SK-N-SH treated with all-trans-retinoic acid at 6 μM for 48 hours (cell line): ENCODE measurements at regions not wholly inside any gene's neighbourhood (a gene's known extent, or its start where the extent isn't known, plus 50 kb on each side); places are given as distances from the start of the nearest gene placed in this dataset.
A peak's percentile ranks its signal among the peaks of the same experiment; 100 is the strongest.

Experiments used
- ATAC-seq: fragments of 200-7000 bp; cut with Tn5 transposase; 3 replicates; pipeline ENCODE4 v1.9.1; 2020; ENCODE audit warnings: mild to moderate bottlenecking, moderate library complexity
- ARNTL ChIP-seq: fragments of 450-650 bp; formaldehyde crosslinking; IDR thresholded peaks from 2 replicates; pipeline ENCODE4 v1.5.0; 2020; ENCODE audit warnings: low read depth, mild to moderate bottlenecking, moderate library complexity, borderline replicate concordance
- CREB5 ChIP-seq: fragments of 250-450 bp; sonication (Bioruptor Pico); IDR thresholded peaks from 2 replicates; pipeline ENCODE4 v1.5.1; 2020; ENCODE audit warnings: low read depth, mild to moderate bottlenecking, moderate library complexity
- CSDC2 ChIP-seq: fragments of 250-450 bp; sonication (Bioruptor Pico); IDR thresholded peaks from 2 replicates; pipeline ENCODE4 v1.5.0; 2020; ENCODE audit warnings: mild to moderate bottlenecking, moderate library complexity
- ESRRG ChIP-seq: fragments of 250-450 bp; sonication (Bioruptor Pico); IDR thresholded peaks from 2 replicates; pipeline ENCODE4 v1.6.1; 2021; ENCODE audit warnings: mild to moderate bottlenecking
- GLIS3 ChIP-seq: fragments of 250-450 bp; sonication (Bioruptor Pico); IDR thresholded peaks from 2 replicates; pipeline ENCODE4 v1.5.0; 2020; ENCODE audit warnings: mild to moderate bottlenecking, moderate library complexity
- ISL1 ChIP-seq: fragments of 250-450 bp; sonication (Bioruptor Pico); IDR thresholded peaks from 2 replicates; pipeline ENCODE4 v2.1.2; 2022; ENCODE audit warnings: mild to moderate bottlenecking, moderate library complexity
- OSR1 ChIP-seq: fragments of 250-450 bp; sonication (Bioruptor Pico); IDR thresholded peaks from 2 replicates; pipeline ENCODE4 v1.8.0; 2022; ENCODE audit warnings: moderate library complexity, mild to moderate bottlenecking, inconsistent platforms
- PATZ1 ChIP-seq: fragments of 250-450 bp; sonication (Bioruptor Pico); IDR thresholded peaks from 2 replicates; pipeline ENCODE4 v1.8.0; 2020; ENCODE audit warnings: mild to moderate bottlenecking, moderate library complexity, borderline replicate concordance
- POU6F1 ChIP-seq: fragments of 250-450 bp; sonication (Bioruptor Pico); IDR thresholded peaks from 2 replicates; pipeline ENCODE4 v1.8.0; 2021; ENCODE audit warnings: low read depth, mild to moderate bottlenecking, moderate library complexity, borderline replicate concordance
- RARB ChIP-seq: fragments of 250-450 bp; sonication (Bioruptor Pico); IDR thresholded peaks from 2 replicates; pipeline ENCODE4 v1.8.0; 2021; ENCODE audit warnings: mild to moderate bottlenecking, moderate library complexity
- TCF4 ChIP-seq: fragments of 250-450 bp; sonication (Bioruptor Pico); IDR thresholded peaks from 2 replicates; pipeline ENCODE4 v1.8.0; 2021; ENCODE audit warnings: mild to moderate bottlenecking, moderate library complexity, borderline replicate concordance
- TSHZ2 ChIP-seq: fragments of 250-450 bp; sonication (Bioruptor Pico); IDR thresholded peaks from 2 replicates; pipeline ENCODE4 v1.5.0; 2020; ENCODE audit warnings: mild to moderate bottlenecking, moderate library complexity
- ZC3H10 ChIP-seq: fragments of 250-450 bp; sonication (Bioruptor Pico); IDR thresholded peaks from 2 replicates; pipeline ENCODE4 v1.5.1; 2021; ENCODE audit warnings: mild to moderate bottlenecking, moderate library complexity
- ZFP3 ChIP-seq: fragments of 250-450 bp; sonication (Bioruptor Pico); IDR thresholded peaks from 2 replicates; pipeline ENCODE4 v1.5.0; 2020; ENCODE audit warnings: mild to moderate bottlenecking, moderate library complexity
- ZFP30 ChIP-seq: fragments of 450-650 bp; formaldehyde crosslinking; IDR thresholded peaks from 2 replicates; pipeline ENCODE4 v1.5.0; 2022; ENCODE audit warnings: mild to moderate bottlenecking, moderate library complexity
- ZNF70 ChIP-seq: fragments of 450-650 bp; formaldehyde crosslinking; IDR thresholded peaks from 2 replicates; pipeline ENCODE4 v1.5.0; 2020; ENCODE audit warnings: mild to moderate bottlenecking, moderate library complexity

- ATAC-seq, result no peak
- TF ChIP-seq ZFP30 (CRISPR knock-in tag) (no peak), POU6F1 (CRISPR knock-in tag) (no peak), RARB (CRISPR knock-in tag) (no peak), TCF4 (CRISPR knock-in tag) (no peak), TSHZ2 (no peak), ESRRG (no peak)
Observed at GRCh38 chr3:180352261-180352660, 249.7 kb upstream of the TTC14 start.

- TF ChIP-seq PATZ1 (CRISPR knock-in tag), result no peak
- TF ChIP-seq ZC3H10 (CRISPR knock-in tag), result no peak
- no peak for ATAC-seq
Observed at GRCh38 chr3:180354214-180354613, 247.7 kb upstream of the TTC14 start.

- peak; percentile 33; the same call in 1 of the 3 replicates for ATAC-seq
- no peak for TF ChIP-seq ZFP3 (CRISPR knock-in tag)
- TF ChIP-seq ZFP30 (CRISPR knock-in tag), result no peak
- no peak for TF ChIP-seq TCF4 (CRISPR knock-in tag)
- no peak for TF ChIP-seq CSDC2
- TF ChIP-seq ESRRG, result no peak
- no peak for TF ChIP-seq PATZ1 (CRISPR knock-in tag)
- no peak for TF ChIP-seq OSR1
- TF ChIP-seq ZC3H10 (CRISPR knock-in tag), result no peak
- no peak for TF ChIP-seq ZNF70 (CRISPR knock-in tag)
- TF ChIP-seq ISL1 (CRISPR knock-in tag), result no peak
- TF ChIP-seq TSHZ2, result no peak
- no peak for TF ChIP-seq ARNTL
- TF ChIP-seq CREB5 (CRISPR knock-in tag), result no peak
- TF ChIP-seq GLIS3 (CRISPR knock-in tag), result no peak
Observed at GRCh38 chr3:180358179-180358578, 243.8 kb upstream of the TTC14 start.
